Muscle layer of colon (tissue), 2 donors: ENCODE measurements at regions not wholly inside any gene's neighbourhood (a gene's known extent, or its start where the extent isn't known, plus 50 kb on each side); places are given as distances from the start of the nearest gene placed in this dataset.
A peak's percentile ranks its signal among the peaks of the same experiment; 100 is the strongest.

ENCODE experiments used
- H3K27ac ChIP-seq: one replicate; pipeline ENCODE4 v1.7.0; 2013; ENCODE audit warnings: low read depth, mild to moderate bottlenecking, low read length, moderate library complexity
- H3K27me3 ChIP-seq, 2 donors: one replicate each; pipeline ENCODE4 v1.7.0; 2013; ENCODE audit warnings: low read length in 2 of 2, mild to moderate bottlenecking in 2 of 2; ENCODE audit not compliant: insufficient read depth in 2 of 2, control insufficient read depth in 1 of 2
- H3K36me3 ChIP-seq: one replicate; pipeline ENCODE4 v1.7.0; 2013; ENCODE audit warnings: mild to moderate bottlenecking, low read length; ENCODE audit not compliant: insufficient read depth
- H3K4me1 ChIP-seq: one replicate; pipeline ENCODE4 v1.7.0; 2013; ENCODE audit warnings: mild to moderate bottlenecking, low read length; ENCODE audit not compliant: insufficient read depth
- H3K4me3 ChIP-seq, 2 donors: one replicate each; pipeline ENCODE4 v1.7.0; 2013; ENCODE audit warnings: low read length in 2 of 2, low read depth in 1 of 2, mild to moderate bottlenecking in 1 of 2, moderate library complexity in 1 of 2
- H3K9ac ChIP-seq: one replicate; pipeline ENCODE4 v1.7.0; 2013; ENCODE audit warnings: low read length
- H3K9me3 ChIP-seq: one replicate; pipeline ENCODE4 v1.7.0; 2013; ENCODE audit warnings: mild to moderate bottlenecking, low read length
- donor health status: abdominal sarcoma.
- donor health status: Adenocarcinoma of cecum.

DNA sequence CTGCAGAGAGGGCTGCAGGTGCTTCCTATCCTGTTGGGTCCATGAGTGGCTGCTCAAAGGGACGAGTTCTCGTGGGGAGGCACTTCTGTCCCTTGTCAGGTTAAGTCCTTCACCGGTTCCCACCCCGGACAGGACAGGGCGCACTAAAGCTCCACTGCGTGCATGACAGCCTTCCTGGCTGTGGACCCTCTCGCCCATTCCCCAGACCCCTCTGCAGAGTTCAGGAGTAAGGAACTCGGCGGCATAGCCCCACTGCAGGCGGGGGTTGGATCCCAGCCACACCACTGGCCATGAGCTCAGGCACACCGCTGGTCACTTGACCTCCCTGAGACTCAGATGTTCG lies 147.5 kb upstream of the ID2 start:
- no peak overlapping the region for H3K4me3 ChIP-seq
- H3K4me1 ChIP-seq, result peaks cover 29% of the 10 kb centered on the region
- no peaks in the 10 kb centered on the region for H3K27me3 ChIP-seq
- no peaks in the 10 kb centered on the region for H3K36me3 ChIP-seq
- H3K9me3 ChIP-seq, result no peaks in the 10 kb centered on the region
- H3K9ac ChIP-seq, result no peak overlapping the region
- H3K27ac ChIP-seq, result no peak overlapping the region

DNA sequence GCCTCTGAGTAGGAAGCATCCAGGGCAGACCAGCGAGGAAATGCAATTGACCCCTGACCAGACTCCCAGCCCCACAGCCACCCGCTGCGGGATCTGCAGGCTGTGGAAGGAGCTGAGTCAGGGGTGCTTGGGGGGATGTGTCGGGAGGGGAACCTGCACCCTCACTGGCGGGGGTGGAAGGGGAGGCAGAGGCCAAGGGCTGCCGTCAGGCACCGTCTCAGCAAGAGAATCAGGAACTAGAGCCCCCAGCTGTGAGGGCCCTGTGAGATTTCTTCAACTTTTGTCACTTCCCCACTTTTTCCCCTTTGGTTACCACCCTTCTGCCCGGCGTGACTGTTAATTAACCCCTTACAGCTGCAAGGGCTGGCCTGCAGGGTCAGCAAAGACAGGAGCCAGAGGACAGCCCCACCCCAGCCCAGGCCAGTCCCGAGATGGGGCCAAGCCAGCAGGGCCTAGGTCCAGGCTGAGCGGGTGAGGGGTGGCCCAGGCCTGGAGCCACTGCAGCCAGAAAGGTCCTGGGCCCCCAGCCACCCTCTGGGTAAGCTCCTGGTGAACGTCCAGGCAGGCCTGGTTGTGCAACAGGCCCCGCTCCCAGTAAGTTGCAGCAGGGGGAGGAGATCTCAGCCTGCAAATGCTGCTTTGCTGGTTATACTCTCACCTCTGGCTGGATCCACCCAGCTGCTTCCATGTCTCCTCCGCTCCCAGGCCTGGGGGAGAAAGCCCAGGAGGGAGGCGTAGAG lies 147.0 kb upstream of the ID2 start:
- Histone ChIP-seq H3K9ac (no peak overlapping the region), H3K27ac (peak overlapping the region; percentile 40), H3K4me3 (peak overlapping the region in 1 of 2 donors; percentile 8), H3K36me3 (no peaks in the 10 kb centered on the region), H3K9me3 (no peaks in the 10 kb centered on the region), H3K27me3 (no peaks in the 10 kb centered on the region), H3K4me1 (peaks cover 29% of the 10 kb centered on the region)

DNA sequence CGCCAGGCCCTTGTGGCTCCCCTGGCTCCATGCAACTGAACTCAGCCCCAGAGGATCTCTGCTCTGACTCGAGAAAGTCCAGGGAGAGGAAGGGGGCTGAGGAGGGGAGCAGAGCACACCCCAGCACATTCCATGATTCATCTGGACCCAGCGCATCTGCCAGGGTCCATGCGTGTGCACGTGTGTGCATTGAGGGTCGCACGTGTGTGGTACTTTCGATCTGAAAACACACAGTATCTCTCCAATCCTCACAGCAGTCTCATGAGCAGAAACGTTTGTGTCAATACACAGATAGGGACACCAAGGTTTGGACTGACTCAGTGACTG lies 146.4 kb upstream of the ID2 start:
- H3K27me3 ChIP-seq, result no peaks in the 10 kb centered on the region
- no peaks in the 10 kb centered on the region for H3K9me3 ChIP-seq
- peak overlapping the region; percentile 40 for H3K27ac ChIP-seq
- peak overlapping the region in 1 of 2 donors; percentile 8 for H3K4me3 ChIP-seq
- peaks cover 32% of the 10 kb centered on the region for H3K4me1 ChIP-seq
- H3K36me3 ChIP-seq, result no peaks in the 10 kb centered on the region
- H3K9ac ChIP-seq, result no peak overlapping the region

DNA sequence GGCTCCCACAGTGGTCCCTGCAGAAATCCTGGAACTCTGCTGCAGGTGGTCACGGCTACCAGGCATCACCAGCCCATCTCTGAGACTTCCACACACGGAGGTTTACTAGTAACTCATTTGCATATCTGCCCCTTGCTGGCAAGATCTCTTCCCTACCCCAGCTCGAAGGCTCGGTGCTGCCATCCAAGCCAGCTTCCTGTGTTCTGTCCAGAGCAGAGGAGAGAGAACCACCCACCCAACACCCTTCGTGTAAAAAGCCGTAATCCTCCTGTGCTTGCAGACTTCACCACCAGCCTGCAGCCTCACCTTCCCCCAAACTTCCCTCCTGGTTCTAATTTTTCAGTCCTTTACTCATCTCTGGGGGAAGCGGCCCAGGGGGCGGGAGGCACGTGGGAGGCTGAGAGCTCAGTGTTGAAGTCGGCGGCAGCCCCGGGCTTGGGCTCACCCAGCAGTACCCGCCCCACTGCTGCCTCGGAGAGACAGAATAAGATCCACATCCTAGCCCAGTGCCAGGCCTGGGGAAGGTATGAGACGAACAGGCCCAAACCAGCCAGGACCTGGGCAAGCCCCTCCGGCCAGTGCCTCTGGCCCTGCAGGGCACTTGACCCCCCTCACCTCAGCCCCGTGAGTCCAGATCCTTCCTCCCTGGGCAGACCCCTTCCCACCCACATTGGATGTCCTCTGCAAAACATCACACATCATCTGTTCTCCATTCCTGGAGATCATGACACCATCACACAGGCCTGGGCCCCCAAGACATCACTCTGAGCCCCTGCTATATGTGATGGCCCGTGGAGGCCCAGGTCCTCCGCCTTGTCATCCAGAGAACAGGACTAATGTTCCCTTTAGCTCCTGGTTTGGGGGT lies 145.8 kb upstream of the ID2 start:
- peaks cover 34% of the 10 kb centered on the region for H3K4me1 ChIP-seq
- no peak overlapping the region for H3K27ac ChIP-seq
- no peaks in the 10 kb centered on the region for H3K27me3 ChIP-seq
- no peaks in the 10 kb centered on the region for H3K9me3 ChIP-seq
- H3K36me3 ChIP-seq, result no peaks in the 10 kb centered on the region
- no peak overlapping the region for H3K9ac ChIP-seq
- no peak overlapping the region for H3K4me3 ChIP-seq

DNA sequence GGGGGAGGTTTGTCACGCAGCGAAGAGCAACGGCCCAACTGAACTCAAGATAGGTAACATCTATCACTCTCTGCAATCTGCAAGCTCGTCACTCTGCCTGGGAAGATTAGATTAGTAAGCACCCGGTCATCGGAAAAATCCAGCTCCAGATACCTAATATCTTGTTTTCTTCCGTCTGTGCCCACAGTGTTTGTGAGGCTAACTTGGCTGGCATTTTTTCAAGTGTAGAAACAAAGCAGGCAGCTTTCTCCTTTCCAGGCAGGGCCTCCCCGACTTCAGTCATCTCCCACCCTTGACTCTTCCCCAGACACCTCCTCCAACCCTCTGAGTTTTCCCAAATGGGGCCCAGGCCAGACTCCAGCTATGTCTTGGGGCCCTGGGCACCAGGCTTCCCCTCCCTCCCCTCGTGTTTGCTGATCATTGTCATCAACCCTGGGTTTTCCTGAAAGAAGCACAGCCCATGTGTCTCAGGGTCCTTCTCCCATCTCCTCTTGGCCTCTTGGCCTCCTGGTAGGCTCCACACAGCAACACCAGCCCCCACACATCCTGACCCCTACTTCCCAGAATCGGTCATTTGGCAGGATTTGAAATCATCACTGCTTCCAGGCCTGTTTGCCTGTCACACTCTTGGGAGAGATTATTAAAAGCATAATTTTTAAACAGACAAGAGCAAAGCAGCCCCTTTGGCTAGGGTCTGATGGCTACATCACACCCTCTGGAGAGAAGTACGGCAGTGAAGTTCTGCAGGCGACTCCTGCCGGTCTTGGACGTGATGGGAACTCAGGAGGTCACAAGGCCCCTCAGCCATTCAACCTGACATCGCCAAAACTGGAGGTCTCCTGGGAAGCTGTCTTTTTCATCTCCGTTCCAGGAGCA lies 144.9 kb upstream of the ID2 start:
- H3K27me3 ChIP-seq, result no peaks in the 10 kb centered on the region
- no peaks in the 10 kb centered on the region for H3K9me3 ChIP-seq
- no peak overlapping the region for H3K4me3 ChIP-seq
- no peak overlapping the region for H3K9ac ChIP-seq
- peaks cover 34% of the 10 kb centered on the region for H3K4me1 ChIP-seq
- no peak overlapping the region for H3K27ac ChIP-seq
- H3K36me3 ChIP-seq, result no peaks in the 10 kb centered on the region

DNA sequence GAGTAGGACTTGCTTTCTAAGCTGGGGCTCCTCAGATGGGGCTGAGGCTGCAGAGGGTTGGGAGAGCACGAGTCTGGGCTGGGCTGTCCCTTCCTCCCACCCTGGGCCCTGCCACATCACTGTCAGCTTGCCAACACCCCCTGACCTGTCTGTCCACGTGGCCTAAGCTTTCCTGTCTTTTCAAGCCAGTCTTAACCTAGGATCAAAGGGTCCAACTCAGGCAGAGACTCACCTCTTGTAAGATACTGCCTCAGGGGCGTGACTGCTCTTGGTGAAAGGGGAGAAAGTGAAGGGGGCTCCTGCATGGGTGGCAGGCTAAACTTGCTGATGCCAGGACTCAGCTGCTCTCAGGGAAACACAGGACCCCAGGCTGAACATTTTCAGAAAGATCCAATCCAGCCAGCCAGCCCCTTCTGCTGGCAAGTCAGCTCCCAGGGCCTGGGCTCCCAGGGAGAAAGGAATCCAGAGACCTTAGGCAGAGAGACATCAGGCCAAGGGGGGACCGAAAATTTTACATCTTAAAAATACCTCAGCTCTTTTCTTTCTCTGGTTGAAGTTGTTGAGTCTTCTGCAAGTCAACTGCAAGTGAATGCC lies 144.2 kb upstream of the ID2 start:
- Histone ChIP-seq H3K27me3 (no peaks in the 10 kb centered on the region), H3K4me1 (peaks cover 34% of the 10 kb centered on the region), H3K27ac (no peak overlapping the region), H3K36me3 (no peaks in the 10 kb centered on the region), H3K9ac (no peak overlapping the region), H3K4me3 (no peak overlapping the region), H3K9me3 (no peaks in the 10 kb centered on the region)

DNA sequence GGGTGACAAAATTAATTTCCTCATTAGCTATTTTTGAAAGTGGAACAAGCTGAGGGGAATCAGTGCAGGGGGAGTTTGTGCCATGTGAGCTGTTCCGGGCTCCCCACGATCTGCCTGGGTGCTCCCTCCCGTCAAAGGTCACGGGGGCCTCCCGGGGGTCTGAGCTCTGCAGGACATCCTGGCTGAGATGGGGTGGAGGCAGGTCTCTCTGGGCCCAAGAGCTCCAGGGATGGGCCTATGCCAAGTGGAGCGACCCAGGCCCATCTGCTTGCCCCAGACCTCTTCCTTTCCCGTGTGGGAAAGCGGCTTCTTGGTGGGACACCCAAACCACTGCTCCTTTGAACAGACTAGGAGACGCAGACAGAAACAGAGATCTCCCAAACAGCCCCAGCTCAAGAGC lies 143.3 kb upstream of the ID2 start:
- Histone ChIP-seq H3K27me3 (no peaks in the 10 kb centered on the region), H3K27ac (no peak overlapping the region), H3K4me3 (no peak overlapping the region), H3K9me3 (no peaks in the 10 kb centered on the region), H3K9ac (no peak overlapping the region), H3K36me3 (no peaks in the 10 kb centered on the region), H3K4me1 (peaks cover 34% of the 10 kb centered on the region)

DNA sequence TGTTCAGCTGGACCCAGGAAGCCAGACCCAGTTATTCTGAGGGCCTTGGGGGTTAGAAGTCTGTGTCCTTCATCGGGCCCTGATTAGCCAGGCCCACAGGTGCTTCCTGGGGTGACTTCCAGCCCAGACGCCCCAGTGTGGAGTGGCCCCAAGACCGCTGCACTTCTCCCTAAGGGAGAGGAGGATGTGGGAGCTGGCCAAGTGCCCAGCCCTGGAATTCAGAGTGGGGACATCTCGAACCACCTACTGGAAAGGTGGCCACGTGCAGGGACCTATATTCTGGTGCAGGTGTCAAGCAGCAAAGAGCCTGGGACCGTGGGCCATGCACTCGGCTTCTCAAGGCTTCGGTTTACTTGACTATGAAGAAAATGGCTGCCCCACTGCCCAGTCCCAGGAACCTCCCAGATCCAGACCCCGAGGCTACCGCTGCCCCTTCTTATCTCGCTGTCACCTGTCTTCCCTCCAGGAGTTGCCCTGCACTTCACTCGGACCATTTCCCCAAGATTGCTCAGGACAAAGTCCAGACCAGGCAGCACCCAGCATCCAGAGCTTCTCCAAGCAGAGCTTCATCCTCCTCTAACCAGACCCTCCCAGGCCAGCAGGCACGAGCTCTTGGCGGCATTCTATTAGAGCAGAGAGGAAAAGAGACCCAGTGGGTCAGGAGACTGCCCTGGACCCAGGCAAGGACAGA lies 142.8 kb upstream of the ID2 start:
- no peaks in the 10 kb centered on the region for H3K9me3 ChIP-seq
- no peaks in the 10 kb centered on the region for H3K36me3 ChIP-seq
- H3K9ac ChIP-seq, result no peak overlapping the region
- no peaks in the 10 kb centered on the region for H3K27me3 ChIP-seq
- H3K4me1 ChIP-seq, result peaks cover 34% of the 10 kb centered on the region
- H3K4me3 ChIP-seq, result no peak overlapping the region
- H3K27ac ChIP-seq, result no peak overlapping the region

DNA sequence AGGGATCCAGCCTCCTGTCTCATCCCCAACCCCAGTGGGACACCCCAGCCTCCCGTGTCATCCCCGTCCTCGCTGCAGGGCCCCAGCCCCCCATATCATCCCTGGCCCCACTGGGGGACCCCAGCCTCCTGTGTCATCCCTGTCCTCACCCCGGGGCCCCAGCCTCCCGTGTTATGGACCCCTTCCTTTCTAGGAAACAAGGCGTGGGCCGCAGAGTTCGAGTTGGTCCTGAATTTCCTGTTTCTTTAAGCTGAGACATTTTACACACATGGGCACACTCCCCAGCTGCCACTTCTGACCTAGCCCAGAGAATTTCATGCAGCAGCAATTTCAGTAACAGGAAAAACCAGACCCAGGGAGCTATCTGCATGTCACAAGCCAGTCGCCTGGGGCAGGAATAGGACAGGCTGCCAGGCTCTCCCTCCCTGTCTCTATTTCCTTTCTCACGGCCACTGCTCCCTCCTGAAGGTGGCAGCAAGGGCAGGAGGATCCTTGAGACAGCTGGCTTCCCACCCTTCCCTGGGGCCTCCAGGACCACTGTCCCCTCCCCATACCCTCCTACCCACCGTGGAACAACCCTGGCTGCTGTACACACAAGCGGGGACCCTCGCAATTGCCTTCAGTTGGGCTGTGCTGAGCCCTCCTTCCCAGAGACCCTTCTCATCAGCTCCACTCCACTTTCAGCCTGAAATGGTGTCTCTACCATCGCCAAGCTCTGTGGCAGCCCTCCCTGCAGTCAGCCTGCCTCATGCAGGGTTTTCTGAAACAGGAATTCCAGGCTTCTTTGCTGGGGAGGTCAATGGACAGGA lies 141.9 kb upstream of the ID2 start:
- H3K27me3 ChIP-seq, result no peaks in the 10 kb centered on the region
- peaks cover 34% of the 10 kb centered on the region for H3K4me1 ChIP-seq
- H3K9ac ChIP-seq, result no peak overlapping the region
- no peaks in the 10 kb centered on the region for H3K9me3 ChIP-seq
- H3K36me3 ChIP-seq, result no peaks in the 10 kb centered on the region
- no peak overlapping the region for H3K4me3 ChIP-seq
- H3K27ac ChIP-seq, result no peak overlapping the region

DNA sequence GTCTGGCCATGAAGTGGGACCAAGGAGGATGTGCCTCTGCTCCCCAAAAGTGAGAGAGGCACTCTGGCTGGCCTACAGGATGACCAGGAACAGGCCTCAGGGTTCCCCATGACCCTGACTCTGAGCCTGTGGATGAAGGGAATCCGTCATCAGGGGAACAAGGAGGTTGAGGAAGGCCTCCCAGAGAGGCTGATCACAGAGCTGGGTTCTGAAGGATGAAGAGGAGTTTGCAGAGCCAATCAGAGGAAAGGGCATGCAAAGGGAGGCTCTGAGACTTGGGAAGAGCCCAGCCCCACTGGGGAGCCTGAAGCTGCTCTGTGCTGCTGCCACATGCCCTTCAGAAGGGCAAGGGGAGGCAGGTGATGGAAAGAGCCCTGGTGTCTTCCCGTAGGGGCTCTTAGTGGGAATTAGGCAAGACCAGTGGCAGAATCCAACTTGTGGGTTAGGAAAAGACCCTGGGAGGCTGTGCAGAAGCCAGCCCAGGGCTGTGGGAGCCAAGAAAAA lies 141.3 kb upstream of the ID2 start:
- Histone ChIP-seq H3K27ac (no peak overlapping the region), H3K27me3 (no peaks in the 10 kb centered on the region), H3K4me3 (no peak overlapping the region), H3K4me1 (peaks cover 27% of the 10 kb centered on the region), H3K36me3 (no peaks in the 10 kb centered on the region), H3K9me3 (no peaks in the 10 kb centered on the region), H3K9ac (no peak overlapping the region)
